ENCODE measurements at regions not wholly inside any gene's neighbourhood (a gene's known extent, or its start where the extent isn't known, plus 50 kb on each side); places are given as distances from the start of the nearest gene placed in this dataset.

DNA sequence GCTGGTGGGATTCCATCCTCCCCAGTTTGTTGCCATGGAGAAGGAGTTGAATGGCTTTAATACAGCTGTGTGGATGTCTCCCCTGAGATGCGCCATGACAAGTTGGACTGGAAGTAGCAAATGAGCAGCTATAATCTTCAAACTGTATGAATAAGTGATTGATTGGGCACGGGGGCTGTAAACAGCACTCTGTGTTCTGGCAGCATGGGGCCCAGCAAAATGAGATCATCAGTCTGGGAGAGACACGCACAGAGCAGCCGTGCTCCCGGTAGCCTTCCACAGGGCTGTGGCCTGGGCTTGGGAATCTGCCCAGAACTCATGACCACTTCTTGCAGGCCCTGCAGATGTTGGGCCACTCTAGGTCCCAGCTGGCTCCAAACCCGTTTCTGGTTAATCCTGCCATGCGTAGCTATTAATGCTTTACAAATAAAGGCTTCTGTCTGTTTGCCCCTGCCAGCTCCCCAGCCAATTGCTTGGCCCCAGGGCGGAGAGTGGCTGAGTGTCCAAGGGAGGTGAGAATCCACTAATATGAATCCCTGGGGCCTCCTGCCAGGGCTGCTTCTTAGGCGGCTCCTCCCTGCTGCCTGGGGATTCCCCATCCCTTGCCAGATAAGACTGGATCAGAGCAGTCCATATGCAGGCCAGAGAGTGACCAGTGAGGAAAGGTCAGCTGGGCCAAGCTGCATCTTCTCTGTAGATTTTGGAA is 642.9 kb downstream of the AJAP1 start:
- no peak for TF ChIP-seq TAF1 (IDR thresholded peaks at IDR 0.05; ENCODE audit: low read depth)
- TF ChIP-seq, protein P1, sequence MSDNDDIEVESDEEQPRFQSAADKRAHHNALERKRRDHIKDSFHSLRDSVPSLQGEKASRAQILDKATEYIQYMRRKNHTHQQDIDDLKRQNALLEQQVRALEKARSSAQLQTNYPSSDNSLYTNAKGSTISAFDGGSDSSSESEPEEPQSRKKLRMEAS (IDR thresholded peaks at IDR 0.05) = no peak
- TF ChIP-seq, protein P2, sequence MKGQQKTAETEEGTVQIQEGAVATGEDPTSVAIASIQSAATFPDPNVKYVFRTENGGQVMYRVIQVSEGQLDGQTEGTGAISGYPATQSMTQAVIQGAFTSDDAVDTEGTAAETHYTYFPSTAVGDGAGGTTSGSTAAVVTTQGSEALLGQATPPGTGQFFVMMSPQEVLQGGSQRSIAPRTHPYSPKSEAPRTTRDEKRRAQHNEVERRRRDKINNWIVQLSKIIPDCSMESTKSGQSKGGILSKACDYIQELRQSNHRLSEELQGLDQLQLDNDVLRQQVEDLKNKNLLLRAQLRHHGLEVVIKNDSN (IDR thresholded peaks at IDR 0.05) = no peak
- TF ChIP-seq CEBPB (IDR thresholded peaks at IDR 0.05) = no peak
- TF ChIP-seq FOXM1 (IDR thresholded peaks at IDR 0.05; ENCODE audit: borderline replicate concordance, low read depth) = no peak
- no peak for TF ChIP-seq TEAD4 (IDR thresholded peaks at IDR 0.05)
- TF ChIP-seq CREB1 (IDR thresholded peaks at IDR 0.05; ENCODE audit: low read depth) = no peak

- TF ChIP-seq TCF12 (IDR thresholded peaks at IDR 0.05; ENCODE audit: low read depth) (no peak), ZBTB7A (IDR thresholded peaks at IDR 0.05; ENCODE audit: low read depth) (no peak), CREB1 (IDR thresholded peaks at IDR 0.05; ENCODE audit: low read depth) (no peak), REST (IDR thresholded peaks at IDR 0.05; ENCODE audit: low read depth) (no peak), EP300 (IDR thresholded peaks at IDR 0.05; ENCODE audit: borderline replicate concordance) (no peak), FOXM1 (IDR thresholded peaks at IDR 0.05; ENCODE audit: borderline replicate concordance, low read depth) (no peak), NFIC (IDR thresholded peaks at IDR 0.05) (no peak), TEAD4 (IDR thresholded peaks at IDR 0.05) (no peak), EGR1 (IDR thresholded peaks at IDR 0.05) (no peak), RAD21 (IDR thresholded peaks at IDR 0.05; ENCODE audit: low read depth) (no peak), YY1 (IDR thresholded peaks at IDR 0.05; ENCODE audit: low read depth) (no peak), TAF1 (IDR thresholded peaks at IDR 0.05; ENCODE audit: low read depth) (no peak), CEBPB (IDR thresholded peaks at IDR 0.05) (no peak)
- TF ChIP-seq, protein P2 (IDR thresholded peaks at IDR 0.05) = no peak
- TF ChIP-seq, protein P1 (IDR thresholded peaks at IDR 0.05) = no peak
Measured at GRCh38 chr1:5296557-5297179, 642.3 kb downstream of the AJAP1 start.

GRCh38 chr1:5296095-5296494 is 641.7 kb downstream of the AJAP1 start:
- TF ChIP-seq ZBTB7A (IDR thresholded peaks at IDR 0.05; ENCODE audit: low read depth) (no peak), REST (IDR thresholded peaks at IDR 0.05; ENCODE audit: low read depth) (no peak)

- TF ChIP-seq EGR1 (IDR thresholded peaks at IDR 0.05) = no peak
- TF ChIP-seq CEBPB (IDR thresholded peaks at IDR 0.05) = no peak
- no peak for TF ChIP-seq RAD21 (IDR thresholded peaks at IDR 0.05; ENCODE audit: low read depth)
- TF ChIP-seq CREB1 (IDR thresholded peaks at IDR 0.05; ENCODE audit: low read depth) = no peak
- no peak for TF ChIP-seq ZBTB7A (IDR thresholded peaks at IDR 0.05; ENCODE audit: low read depth)
- TF ChIP-seq, protein P2 (IDR thresholded peaks at IDR 0.05) = no peak
- TF ChIP-seq TEAD4 (IDR thresholded peaks at IDR 0.05) = no peak
- TF ChIP-seq NFIC (IDR thresholded peaks at IDR 0.05) = no peak
- TF ChIP-seq TAF1 (IDR thresholded peaks at IDR 0.05; ENCODE audit: low read depth) = no peak
- no peak for TF ChIP-seq FOXM1 (IDR thresholded peaks at IDR 0.05; ENCODE audit: borderline replicate concordance, low read depth)
- TF ChIP-seq, protein P1 (IDR thresholded peaks at IDR 0.05) = no peak
- TF ChIP-seq TCF12 (IDR thresholded peaks at IDR 0.05; ENCODE audit: low read depth) = no peak
- TF ChIP-seq REST (IDR thresholded peaks at IDR 0.05; ENCODE audit: low read depth) = no peak
- no peak for TF ChIP-seq YY1 (IDR thresholded peaks at IDR 0.05; ENCODE audit: low read depth)
- TF ChIP-seq EP300 (IDR thresholded peaks at IDR 0.05; ENCODE audit: borderline replicate concordance) = no peak
Measured at GRCh38 chr1:5291889-5292288, 637.5 kb downstream of the AJAP1 start.

Measured in Ishikawa (cell line).